Immature natural killer cell (primary cell): ENCODE measurements at regions not wholly inside any gene's neighbourhood (a gene's known extent, or its start where the extent isn't known, plus 50 kb on each side); places are given as distances from the start of the nearest gene placed in this dataset.

Experiments used
- DNase-seq, 3 donors: peaks; one replicate each; pipeline ENCODE4 v3.0.0; 2022; ENCODE audit warnings: mixed read lengths in 1 of 3
- H3K27ac Mint-ChIP-seq, 6 donors: one replicate each; pipeline ENCODE4 v1.8.0; 2020; ENCODE audit warnings: mixed read lengths in 6 of 6, mild to moderate bottlenecking in 5 of 6, inconsistent platforms in 4 of 6, moderate library complexity in 3 of 6
- H3K27me3 Mint-ChIP-seq, 3 donors: one replicate each; pipeline ENCODE4 v1.8.0; 2020 to 2021; ENCODE audit warnings: low read depth in 3 of 3, mild to moderate bottlenecking in 3 of 3, mixed read lengths in 3 of 3, moderate library complexity in 3 of 3, inconsistent platforms in 1 of 3
- H3K36me3 Mint-ChIP-seq, 3 donors: one replicate each; pipeline ENCODE4 v1.8.0; 2020; ENCODE audit warnings: mixed read lengths in 3 of 3, inconsistent platforms in 2 of 3, mild to moderate bottlenecking in 2 of 3
- H3K4me1 Mint-ChIP-seq, 2 donors: one replicate each; pipeline ENCODE4 v1.8.0; 2020; ENCODE audit warnings: inconsistent platforms in 2 of 2, mild to moderate bottlenecking in 2 of 2, mixed read lengths in 2 of 2, moderate library complexity in 1 of 2
- H3K4me3 Mint-ChIP-seq, 5 donors: one replicate each; pipeline ENCODE4 v1.8.0; 2020; ENCODE audit warnings: mild to moderate bottlenecking in 5 of 5, mixed read lengths in 5 of 5, inconsistent platforms in 3 of 5, moderate library complexity in 3 of 5
- H3K9me3 Mint-ChIP-seq, 6 donors: one replicate each; pipeline ENCODE4 v1.8.0; 2020; ENCODE audit warnings: mild to moderate bottlenecking in 6 of 6, mixed read lengths in 6 of 6, inconsistent platforms in 4 of 6, moderate library complexity in 3 of 6

GRCh38 chr11:116164843-116165242 lies 607.9 kb downstream of the BUD13 start:
- H3K4me1 Mint-ChIP-seq, result no peaks in the 10 kb centered on the region
- H3K9me3 Mint-ChIP-seq, result no peaks in the 10 kb centered on the region
- DNase-seq, result no peak
- H3K36me3 Mint-ChIP-seq, result no peaks in the 10 kb centered on the region
- peaks cover 0 to 2% (median 0%) of the 10 kb centered on the region in 3 donors for H3K27me3 Mint-ChIP-seq
- H3K4me3 Mint-ChIP-seq, result no peak overlapping the region
- no peak overlapping the region for H3K27ac Mint-ChIP-seq

GRCh38 chr11:116162886-116163230 lies 609.9 kb downstream of the BUD13 start:
- H3K27me3 Mint-ChIP-seq, result peaks cover 0 to 2% (median 0%) of the 10 kb centered on the region in 3 donors
- H3K4me1 Mint-ChIP-seq, result no peaks in the 10 kb centered on the region
- H3K36me3 Mint-ChIP-seq, result no peaks in the 10 kb centered on the region
- H3K9me3 Mint-ChIP-seq, result no peaks in the 10 kb centered on the region
- no peak overlapping the region for H3K27ac Mint-ChIP-seq
- no peak overlapping the region for H3K4me3 Mint-ChIP-seq
- DNase-seq, result no peak

DNA sequence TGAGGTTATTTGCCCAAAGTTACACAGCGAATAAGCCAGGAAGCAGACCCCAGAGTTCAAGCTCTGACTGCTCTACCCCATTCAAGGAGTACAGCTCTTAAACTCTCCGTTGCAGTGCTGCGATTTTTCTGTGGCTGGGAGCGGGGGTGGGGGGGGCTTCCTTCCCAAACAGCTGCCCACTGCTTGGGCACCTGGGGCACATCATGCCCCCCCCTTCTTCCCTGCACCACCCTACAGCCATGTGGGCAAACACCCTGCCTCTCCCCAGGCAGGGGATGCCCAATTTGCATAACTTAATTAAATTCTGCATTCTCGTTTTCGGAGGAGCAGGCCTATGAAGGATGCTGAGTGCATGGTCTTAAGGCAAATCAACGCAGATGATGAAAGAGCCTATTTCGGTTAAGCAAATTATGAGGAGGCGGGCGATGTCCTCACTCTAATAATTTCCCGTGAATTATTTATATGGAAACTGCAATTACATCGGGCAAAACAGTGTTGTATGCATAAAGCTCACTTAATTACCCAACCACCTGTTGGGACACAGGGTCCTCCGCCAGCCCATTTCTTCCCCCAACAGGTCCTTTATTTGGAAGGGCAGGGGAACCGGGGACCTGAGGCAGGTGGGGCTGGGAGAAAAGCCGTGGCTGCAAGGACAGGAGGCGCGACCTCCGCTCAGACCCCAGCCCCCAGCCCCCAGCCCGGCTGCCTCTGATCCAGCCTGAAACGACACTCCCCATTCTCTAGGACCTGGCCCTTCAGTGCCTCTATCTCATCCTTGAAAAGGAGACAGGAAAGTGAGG lies 610.5 kb downstream of the BUD13 start:
- no peak for DNase-seq
- Mint-ChIP-seq H3K36me3 (no peaks in the 10 kb centered on the region), H3K9me3 (no peaks in the 10 kb centered on the region), H3K27ac (no peak overlapping the region), H3K27me3 (peaks cover 0 to 2% (median 0%) of the 10 kb centered on the region in 3 donors), H3K4me1 (no peaks in the 10 kb centered on the region), H3K4me3 (no peak overlapping the region)

- Mint-ChIP-seq H3K27ac (no peak overlapping the region), H3K27me3 (peaks cover 3 to 9% (median 7%) of the 10 kb centered on the region in 3 donors), H3K9me3 (peaks cover 0 to 6% (median 0%) of the 10 kb centered on the region in 6 donors), H3K36me3 (no peaks in the 10 kb centered on the region), H3K4me3 (no peak overlapping the region), H3K4me1 (no peaks in the 10 kb centered on the region)
- no peak for DNase-seq
Observed at GRCh38 chr11:116148645-116149044, 624.1 kb downstream of the BUD13 start.

- H3K27me3 Mint-ChIP-seq, result peaks cover 3 to 9% (median 7%) of the 10 kb centered on the region in 3 donors
- H3K36me3 Mint-ChIP-seq, result no peaks in the 10 kb centered on the region
- H3K27ac Mint-ChIP-seq, result no peak overlapping the region
- DNase-seq, result no peak
- H3K4me3 Mint-ChIP-seq, result no peak overlapping the region
- H3K4me1 Mint-ChIP-seq, result no peaks in the 10 kb centered on the region
- peaks cover 0 to 6% (median 0%) of the 10 kb centered on the region in 6 donors for H3K9me3 Mint-ChIP-seq
Observed at GRCh38 chr11:116148056-116148455, 624.7 kb downstream of the BUD13 start.

DNA sequence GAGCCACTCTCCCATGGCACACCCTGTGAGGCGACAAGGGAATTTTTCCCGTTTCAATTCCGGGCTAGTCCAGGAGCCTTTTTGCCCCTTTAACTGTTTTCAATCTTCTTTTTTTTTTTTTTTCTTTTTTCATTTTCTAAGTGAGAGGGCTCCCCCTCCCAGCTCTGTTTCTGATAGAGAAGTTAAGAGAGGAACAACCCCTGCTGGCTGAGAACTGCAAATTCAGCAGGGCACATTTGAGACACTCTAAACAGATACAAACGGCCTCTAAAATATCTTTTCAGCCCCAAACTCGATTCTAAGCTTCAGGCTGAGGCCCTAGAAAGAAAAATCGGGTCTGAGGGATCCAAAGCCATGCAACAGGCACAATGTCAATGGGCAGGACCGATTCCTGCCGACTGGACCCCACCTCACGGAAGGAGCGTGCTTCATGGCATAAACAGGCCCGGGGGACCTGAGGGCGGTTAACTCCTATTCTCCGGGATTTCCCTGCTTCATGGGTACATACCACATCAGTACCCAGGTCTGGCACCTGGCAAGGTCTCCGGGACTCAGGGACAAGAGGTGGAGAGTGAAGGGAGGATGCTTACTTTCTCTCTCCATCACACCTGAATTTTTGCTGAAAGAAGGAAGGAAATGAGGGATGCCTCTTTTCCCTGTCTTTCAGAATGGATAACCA lies 627.5 kb downstream of the BUD13 start:
- Mint-ChIP-seq H3K4me3 (no peak overlapping the region), H3K27me3 (peaks cover 1 to 9% (median 9%) of the 10 kb centered on the region in 3 donors), H3K36me3 (no peaks in the 10 kb centered on the region), H3K27ac (no peak overlapping the region), H3K4me1 (no peaks in the 10 kb centered on the region), H3K9me3 (peaks cover 0 to 3% (median 0%) of the 10 kb centered on the region in 6 donors)
- DNase-seq, result no peak

DNA sequence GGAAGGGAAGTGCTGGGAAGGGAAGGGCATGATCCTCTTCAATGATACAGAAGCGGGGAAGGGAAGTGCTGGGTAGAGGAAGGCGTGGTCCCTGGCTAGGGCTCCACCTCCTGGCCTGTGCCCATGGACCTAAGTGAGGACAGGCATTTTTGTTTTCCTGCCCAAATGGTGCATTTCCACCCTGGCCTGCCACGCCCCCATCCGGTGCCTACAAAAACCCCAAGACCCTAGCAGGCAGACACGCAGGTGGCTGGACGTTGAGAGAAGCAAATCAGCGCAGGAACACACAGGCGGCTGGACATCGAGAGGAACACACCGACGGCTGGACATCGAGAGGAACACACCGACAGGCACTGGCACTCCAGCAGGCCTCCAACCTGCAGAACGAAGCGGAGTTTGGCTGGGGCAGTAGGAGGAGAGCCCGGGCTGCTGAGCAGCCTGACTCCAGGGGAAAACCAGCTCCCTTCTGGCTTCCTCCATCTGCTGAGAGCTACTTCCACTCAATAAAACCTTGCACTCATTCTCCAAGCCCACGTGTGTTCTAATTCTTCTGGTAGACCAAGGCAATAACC lies 628.3 kb downstream of the BUD13 start:
- H3K9me3 Mint-ChIP-seq, result peaks cover 0 to 3% (median 0%) of the 10 kb centered on the region in 6 donors
- H3K4me3 Mint-ChIP-seq, result no peak overlapping the region
- no peaks in the 10 kb centered on the region for H3K4me1 Mint-ChIP-seq
- H3K36me3 Mint-ChIP-seq, result no peaks in the 10 kb centered on the region
- H3K27ac Mint-ChIP-seq, result no peak overlapping the region
- DNase-seq, result no peak
- H3K27me3 Mint-ChIP-seq, result peaks cover 1 to 9% (median 5%) of the 10 kb centered on the region in 3 donors

GRCh38 chr11:116138280-116138679 lies 634.1 kb upstream of the CADM1 start:
- no peaks in the 10 kb centered on the region for H3K4me1 Mint-ChIP-seq
- H3K27ac Mint-ChIP-seq, result no peak overlapping the region
- H3K36me3 Mint-ChIP-seq, result no peaks in the 10 kb centered on the region
- H3K4me3 Mint-ChIP-seq, result no peak overlapping the region
- H3K27me3 Mint-ChIP-seq, result peaks cover 0 to 4% (median 0%) of the 10 kb centered on the region in 3 donors
- DNase-seq, result no peak
- peaks cover 0 to 4% (median 0%) of the 10 kb centered on the region in 6 donors for H3K9me3 Mint-ChIP-seq

- no peak for DNase-seq
- no peak overlapping the region for H3K4me3 Mint-ChIP-seq
- peaks cover 0 to 4% (median 0%) of the 10 kb centered on the region in 3 donors for H3K27me3 Mint-ChIP-seq
- H3K9me3 Mint-ChIP-seq, result peaks cover 0 to 4% (median 0%) of the 10 kb centered on the region in 6 donors
- H3K4me1 Mint-ChIP-seq, result no peaks in the 10 kb centered on the region
- no peaks in the 10 kb centered on the region for H3K36me3 Mint-ChIP-seq
- no peak overlapping the region for H3K27ac Mint-ChIP-seq
Observed at GRCh38 chr11:116137753-116138152, 633.5 kb upstream of the CADM1 start.

GRCh38 chr11:116136987-116137674 lies 632.9 kb upstream of the CADM1 start:
- Mint-ChIP-seq H3K27ac (no peak overlapping the region), H3K4me1 (no peaks in the 10 kb centered on the region), H3K4me3 (no peak overlapping the region), H3K36me3 (no peaks in the 10 kb centered on the region), H3K9me3 (peaks cover 0 to 4% (median 0%) of the 10 kb centered on the region in 6 donors), H3K27me3 (peaks cover 0 to 2% (median 0%) of the 10 kb centered on the region in 3 donors)
- DNase-seq, result no peak

DNA sequence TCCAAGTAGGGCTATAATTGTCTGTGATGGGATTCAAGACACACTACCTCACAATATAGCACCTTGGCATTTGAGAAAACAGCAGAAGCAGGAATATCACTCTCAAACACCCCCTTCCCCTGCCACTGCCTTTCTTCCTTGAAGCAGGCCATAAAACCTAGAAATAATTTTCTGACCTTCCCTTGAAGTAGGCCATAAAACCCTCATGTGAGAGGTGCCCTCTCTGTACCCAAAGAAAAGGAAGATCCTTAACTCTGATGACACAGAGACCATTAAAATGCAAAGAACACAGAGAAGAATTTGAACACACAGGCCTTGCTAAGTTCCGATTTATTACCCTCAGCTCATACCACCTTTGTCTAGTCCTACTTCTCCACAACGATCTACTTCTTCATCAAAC lies 631.7 kb upstream of the CADM1 start:
- Mint-ChIP-seq H3K36me3 (no peaks in the 10 kb centered on the region), H3K4me3 (no peak overlapping the region), H3K27ac (no peak overlapping the region), H3K27me3 (peaks cover 0 to 2% (median 0%) of the 10 kb centered on the region in 3 donors), H3K9me3 (peaks cover 0 to 4% (median 0%) of the 10 kb centered on the region in 6 donors), H3K4me1 (no peaks in the 10 kb centered on the region)
- no peak for DNase-seq

DNA sequence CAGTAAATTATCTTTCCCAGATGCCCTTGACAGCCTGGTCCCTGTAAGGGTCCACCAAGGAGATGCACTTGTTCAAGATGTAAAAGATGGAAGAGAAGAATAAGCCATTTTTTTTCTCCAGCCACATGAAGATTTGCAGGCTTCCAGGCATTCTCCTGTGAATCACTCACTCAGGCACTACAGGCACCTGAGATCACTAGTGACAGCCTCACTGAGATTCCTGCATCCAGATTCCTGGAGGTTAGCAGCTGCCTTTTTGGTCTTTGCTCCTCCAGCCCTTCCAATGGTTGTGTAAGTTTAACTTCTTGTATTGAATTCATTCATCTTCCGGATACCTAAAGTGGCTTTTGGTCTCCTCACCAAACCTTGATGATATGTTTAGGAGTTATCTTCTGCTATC lies 630.2 kb upstream of the CADM1 start:
- no peaks in the 10 kb centered on the region for H3K36me3 Mint-ChIP-seq
- no peak overlapping the region for H3K27ac Mint-ChIP-seq
- H3K4me3 Mint-ChIP-seq, result no peak overlapping the region
- DNase-seq, result no peak
- peaks cover 0 to 2% (median 0%) of the 10 kb centered on the region in 3 donors for H3K27me3 Mint-ChIP-seq
- peaks cover 0 to 6% (median 0%) of the 10 kb centered on the region in 6 donors for H3K9me3 Mint-ChIP-seq
- no peaks in the 10 kb centered on the region for H3K4me1 Mint-ChIP-seq

GRCh38 chr11:116132273-116132978 lies 628.2 kb upstream of the CADM1 start:
- Mint-ChIP-seq H3K36me3 (no peaks in the 10 kb centered on the region), H3K4me3 (no peak overlapping the region), H3K27ac (no peak overlapping the region), H3K4me1 (no peaks in the 10 kb centered on the region), H3K9me3 (peaks cover 0 to 2% (median 0%) of the 10 kb centered on the region in 6 donors), H3K27me3 (peaks cover 0 to 3% (median 2%) of the 10 kb centered on the region in 3 donors)
- no peak for DNase-seq
